ENCODE measurements at regions not wholly inside any gene's neighbourhood (a gene's known extent, or its start where the extent isn't known, plus 50 kb on each side); places are given as distances from the start of the nearest gene placed in this dataset.

DNA sequence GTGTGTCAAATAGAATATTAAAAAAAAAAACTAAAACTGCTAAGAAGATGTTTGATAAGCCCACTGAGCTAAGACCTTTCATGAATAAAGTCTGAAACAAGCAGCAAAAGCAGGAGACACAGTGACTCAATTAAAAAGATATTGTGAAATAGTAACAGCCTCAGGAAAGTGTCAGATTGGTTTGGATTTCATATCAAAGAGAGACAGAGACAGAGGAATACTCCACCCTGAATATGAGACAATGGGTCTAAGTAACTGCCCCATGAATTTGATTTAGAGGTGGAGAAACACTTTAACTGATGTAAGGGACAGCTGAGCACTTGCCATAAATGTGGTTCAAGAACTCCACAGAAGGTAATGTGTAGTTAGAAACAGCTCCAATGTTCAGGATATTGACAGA is 277.9 kb upstream of the FOXG1 start:
- no peaks in the 10 kb centered on the region for H3K9me3 ChIP-seq
- H3K4me3 ChIP-seq: no peak overlapping the region
- no peaks in the 10 kb centered on the region for H3K36me3 ChIP-seq
- H3K4me1 ChIP-seq (ENCODE audit: control insufficient read depth in 1 of 2, low read depth in 2 of 2): no peaks in the 10 kb centered on the region
- TF ChIP-seq CTCF (IDR thresholded peaks at IDR 0.05): no peak
- H3K27me3 ChIP-seq (replicated peaks; ENCODE audit: insufficient read depth): no peaks in the 10 kb centered on the region
- no peak for DNase-seq (ENCODE audit: low spot score)
- no peak overlapping the region for H3K27ac ChIP-seq
- no peak for ATAC-seq (ENCODE audit: insufficient number of reproducible peaks, low FRiP score, low read depth)

DNA sequence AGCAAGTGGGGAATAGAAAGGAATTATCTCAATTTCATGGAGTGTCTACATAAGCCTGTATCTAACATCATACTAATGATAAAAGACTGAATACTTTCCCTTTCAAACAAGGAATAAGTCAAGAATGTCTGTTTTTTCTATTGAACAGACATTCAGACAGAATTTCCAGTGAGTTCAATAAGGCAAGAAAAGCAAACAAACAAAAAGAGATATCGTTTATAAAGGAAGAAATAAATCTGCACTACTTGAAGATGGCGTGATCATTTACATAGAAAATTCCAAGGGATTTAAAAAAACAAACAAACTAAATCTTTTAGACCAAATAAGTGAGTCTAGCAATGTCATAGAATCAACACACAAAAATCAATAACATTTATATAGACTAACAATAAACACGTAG is 273.1 kb upstream of the FOXG1 start:
- no peaks in the 10 kb centered on the region for H3K36me3 ChIP-seq
- H3K27me3 ChIP-seq (replicated peaks; ENCODE audit: insufficient read depth): no peaks in the 10 kb centered on the region
- no peaks in the 10 kb centered on the region for H3K9me3 ChIP-seq
- DNase-seq (ENCODE audit: low spot score): no peak
- TF ChIP-seq CTCF (IDR thresholded peaks at IDR 0.05): no peak
- H3K4me3 ChIP-seq: no peak overlapping the region
- H3K27ac ChIP-seq: no peak overlapping the region
- ATAC-seq (ENCODE audit: insufficient number of reproducible peaks, low FRiP score, low read depth): no peak
- no peaks in the 10 kb centered on the region for H3K4me1 ChIP-seq (ENCODE audit: control insufficient read depth in 1 of 2, low read depth in 2 of 2)

DNA sequence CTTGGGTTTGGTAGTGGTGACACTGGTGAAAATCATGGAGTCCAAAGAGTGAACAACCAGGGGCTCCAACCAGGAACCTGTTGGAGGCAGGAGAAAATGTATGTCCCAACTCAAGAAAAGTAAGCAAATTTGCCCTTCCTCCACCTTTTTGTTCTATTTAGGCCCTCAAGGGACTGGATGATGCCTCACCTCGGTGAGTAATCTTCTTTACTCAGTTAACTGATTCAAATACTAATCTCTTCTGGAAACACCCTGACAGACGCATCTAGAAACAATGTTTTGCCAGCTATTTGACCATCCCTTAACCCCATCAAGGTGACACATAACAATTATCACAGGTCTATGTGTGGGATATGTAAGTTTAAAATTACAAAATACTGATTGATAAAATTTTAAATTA is 272.4 kb upstream of the FOXG1 start:
- no peak for TF ChIP-seq CTCF (IDR thresholded peaks at IDR 0.05)
- Histone ChIP-seq H3K27me3 (replicated peaks; ENCODE audit: insufficient read depth) (no peaks in the 10 kb centered on the region), H3K4me3 (no peak overlapping the region), H3K4me1 (ENCODE audit: control insufficient read depth in 1 of 2, low read depth in 2 of 2) (no peaks in the 10 kb centered on the region), H3K36me3 (no peaks in the 10 kb centered on the region), H3K9me3 (no peaks in the 10 kb centered on the region), H3K27ac (no peak overlapping the region)
- ATAC-seq (ENCODE audit: insufficient number of reproducible peaks, low FRiP score, low read depth) (no peak), DNase-seq (ENCODE audit: low spot score) (no peak)

GRCh38 chr14:28496364-28496763 is 270.2 kb upstream of the FOXG1 start:
- no peak overlapping the region for H3K4me3 ChIP-seq
- H3K36me3 ChIP-seq: no peaks in the 10 kb centered on the region
- ATAC-seq (ENCODE audit: insufficient number of reproducible peaks, low FRiP score, low read depth) (no peak), DNase-seq (ENCODE audit: low spot score) (no peak)
- no peak for TF ChIP-seq CTCF (IDR thresholded peaks at IDR 0.05)
- no peaks in the 10 kb centered on the region for H3K27me3 ChIP-seq (replicated peaks; ENCODE audit: insufficient read depth)
- no peak overlapping the region for H3K27ac ChIP-seq
- H3K9me3 ChIP-seq: no peaks in the 10 kb centered on the region
- no peaks in the 10 kb centered on the region for H3K4me1 ChIP-seq (ENCODE audit: control insufficient read depth in 1 of 2, low read depth in 2 of 2)

DNA sequence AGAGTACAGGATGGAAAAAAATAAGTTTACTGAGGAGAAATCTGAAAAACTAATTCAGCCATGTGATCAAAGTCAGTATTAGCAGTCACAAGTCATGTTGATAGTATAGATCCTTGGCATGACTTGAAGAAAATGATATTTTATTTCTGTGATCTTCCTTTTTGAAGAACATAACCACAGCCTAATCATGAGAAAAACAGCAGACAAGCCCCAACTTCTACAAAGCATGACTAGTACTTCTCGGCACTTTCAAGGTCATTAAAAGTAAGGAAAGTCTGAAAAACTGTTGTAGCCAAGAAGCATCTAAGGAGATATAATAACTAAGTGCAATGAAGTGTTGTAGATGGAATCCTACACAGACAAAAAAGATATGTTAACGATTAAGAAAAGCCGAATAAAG is 264.1 kb upstream of the FOXG1 start:
- Histone ChIP-seq H3K4me3 (no peak overlapping the region), H3K27ac (no peak overlapping the region), H3K36me3 (no peaks in the 10 kb centered on the region), H3K4me1 (ENCODE audit: control insufficient read depth in 1 of 2, low read depth in 2 of 2) (no peaks in the 10 kb centered on the region), H3K27me3 (replicated peaks; ENCODE audit: insufficient read depth) (no peaks in the 10 kb centered on the region), H3K9me3 (no peaks in the 10 kb centered on the region)
- ATAC-seq (ENCODE audit: insufficient number of reproducible peaks, low FRiP score, low read depth) (no peak), DNase-seq (ENCODE audit: low spot score) (no peak)
- TF ChIP-seq CTCF (IDR thresholded peaks at IDR 0.05): no peak
